ENCODE measurements at regions not wholly inside any gene's neighbourhood (a gene's known extent, or its start where the extent isn't known, plus 50 kb on each side); places are given as distances from the start of the nearest gene placed in this dataset.

DNA sequence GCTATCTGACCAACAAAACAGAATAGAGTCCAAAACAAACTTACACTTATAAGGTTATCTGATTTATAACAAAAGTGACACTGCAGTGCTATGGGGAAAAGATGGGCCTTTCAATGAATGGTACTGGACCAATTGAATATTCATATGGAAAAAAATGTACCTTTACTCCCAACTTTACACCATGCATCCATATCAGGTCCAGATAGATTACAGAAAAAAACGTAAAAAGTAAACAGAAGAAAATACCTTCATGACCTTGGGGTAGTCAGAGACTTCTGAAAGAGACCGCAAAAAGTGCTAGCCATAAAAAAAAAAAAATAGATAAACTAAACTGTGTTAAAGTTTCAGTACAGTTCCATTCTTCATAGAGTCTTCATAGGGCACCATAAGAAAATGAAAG is 308.3 kb downstream of the GXYLT1 start:
- TF ChIP-seq, protein P1, sequence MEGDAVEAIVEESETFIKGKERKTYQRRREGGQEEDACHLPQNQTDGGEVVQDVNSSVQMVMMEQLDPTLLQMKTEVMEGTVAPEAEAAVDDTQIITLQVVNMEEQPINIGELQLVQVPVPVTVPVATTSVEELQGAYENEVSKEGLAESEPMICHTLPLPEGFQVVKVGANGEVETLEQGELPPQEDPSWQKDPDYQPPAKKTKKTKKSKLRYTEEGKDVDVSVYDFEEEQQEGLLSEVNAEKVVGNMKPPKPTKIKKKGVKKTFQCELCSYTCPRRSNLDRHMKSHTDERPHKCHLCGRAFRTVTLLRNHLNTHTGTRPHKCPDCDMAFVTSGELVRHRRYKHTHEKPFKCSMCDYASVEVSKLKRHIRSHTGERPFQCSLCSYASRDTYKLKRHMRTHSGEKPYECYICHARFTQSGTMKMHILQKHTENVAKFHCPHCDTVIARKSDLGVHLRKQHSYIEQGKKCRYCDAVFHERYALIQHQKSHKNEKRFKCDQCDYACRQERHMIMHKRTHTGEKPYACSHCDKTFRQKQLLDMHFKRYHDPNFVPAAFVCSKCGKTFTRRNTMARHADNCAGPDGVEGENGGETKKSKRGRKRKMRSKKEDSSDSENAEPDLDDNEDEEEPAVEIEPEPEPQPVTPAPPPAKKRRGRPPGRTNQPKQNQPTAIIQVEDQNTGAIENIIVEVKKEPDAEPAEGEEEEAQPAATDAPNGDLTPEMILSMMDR (conservative IDR thresholded peaks at IDR 0.05; ENCODE audit: low read depth, low read length): no peak
- TF ChIP-seq BHLHE40 (IDR thresholded peaks at IDR 0.05; ENCODE audit: low read depth, low read length): no peak
- TF ChIP-seq CHD1 (IDR thresholded peaks at IDR 0.05; ENCODE audit: low read depth, low read length): no peak
- TF ChIP-seq POLR2A (IDR thresholded peaks at IDR 0.05; ENCODE audit: low read depth, low read length): no peak
- no peak for TF ChIP-seq RCOR1 (IDR thresholded peaks at IDR 0.05; ENCODE audit: insufficient replicate concordance, low read length)
- no peak for TF ChIP-seq MXI1 (IDR thresholded peaks at IDR 0.05; ENCODE audit: borderline replicate concordance, low read depth, low read length)
- TF ChIP-seq FOS (IDR thresholded peaks at IDR 0.05; ENCODE audit: low read depth, low read length): no peak
- TF ChIP-seq USF2 (IDR thresholded peaks at IDR 0.05; ENCODE audit: low read depth, low read length): no peak
- no peak for TF ChIP-seq RAD21 (IDR thresholded peaks at IDR 0.05; ENCODE audit: low read length)
- no peak for TF ChIP-seq RFX5 (IDR thresholded peaks at IDR 0.05; ENCODE audit: low read depth, low read length)
- TF ChIP-seq NFE2L2 (IDR thresholded peaks at IDR 0.05; ENCODE audit: low read depth, low read length): no peak
- no peak for TF ChIP-seq SMC3 (IDR thresholded peaks at IDR 0.05; ENCODE audit: low read depth, low read length)

Data from IMR-90 (cell line).